Astrocyte of the spinal cord (primary cell): ENCODE measurements at regions not wholly inside any gene's neighbourhood (a gene's known extent, or its start where the extent isn't known, plus 50 kb on each side); places are given as distances from the start of the nearest gene placed in this dataset.

Experiments
- DNase-seq: peaks from one replicate; pipeline ENCODE4 v3.0.0; 2011; ENCODE audit warnings: low read depth, low spot score
- H3K4me3 ChIP-seq: 2 replicates; pipeline ENCODE4 v1.5.1; 2011; ENCODE audit warnings: low read depth, mild to moderate bottlenecking, low read length, moderate library complexity
- in situ Hi-C: cut with HindIII; loops from 2 replicates; pipeline ENCODE4 v1.10.0; 2017; ENCODE audit warnings: low sequenced_read_pairs
- TF ChIP-seq, protein P1 (sequence below): IDR thresholded peaks from 2 replicates; pipeline ENCODE4 v1.5.1; 2012; ENCODE audit warnings: low read depth, mild to moderate bottlenecking, low read length, inconsistent platforms

DNA sequence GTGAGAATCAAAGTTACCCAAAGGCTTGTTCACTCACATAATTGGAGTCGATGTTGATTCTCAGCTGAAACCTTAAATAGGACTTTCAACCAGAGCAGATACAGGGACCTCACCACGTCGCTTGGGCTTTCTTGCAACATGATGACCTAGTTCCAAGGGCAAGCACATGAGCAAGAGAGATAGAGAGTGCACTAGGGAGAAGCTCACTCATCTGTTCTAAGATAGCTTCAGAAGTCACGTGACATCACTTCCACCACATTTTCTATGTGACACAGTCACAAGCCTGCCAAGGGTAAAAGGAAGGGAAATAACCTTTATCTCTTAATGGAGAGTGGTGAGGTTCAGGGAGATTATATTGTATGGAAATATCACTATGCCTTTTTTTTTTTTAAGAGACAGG is 470.1 kb upstream of the PLXNA2 start:
- TF ChIP-seq, protein P1, sequence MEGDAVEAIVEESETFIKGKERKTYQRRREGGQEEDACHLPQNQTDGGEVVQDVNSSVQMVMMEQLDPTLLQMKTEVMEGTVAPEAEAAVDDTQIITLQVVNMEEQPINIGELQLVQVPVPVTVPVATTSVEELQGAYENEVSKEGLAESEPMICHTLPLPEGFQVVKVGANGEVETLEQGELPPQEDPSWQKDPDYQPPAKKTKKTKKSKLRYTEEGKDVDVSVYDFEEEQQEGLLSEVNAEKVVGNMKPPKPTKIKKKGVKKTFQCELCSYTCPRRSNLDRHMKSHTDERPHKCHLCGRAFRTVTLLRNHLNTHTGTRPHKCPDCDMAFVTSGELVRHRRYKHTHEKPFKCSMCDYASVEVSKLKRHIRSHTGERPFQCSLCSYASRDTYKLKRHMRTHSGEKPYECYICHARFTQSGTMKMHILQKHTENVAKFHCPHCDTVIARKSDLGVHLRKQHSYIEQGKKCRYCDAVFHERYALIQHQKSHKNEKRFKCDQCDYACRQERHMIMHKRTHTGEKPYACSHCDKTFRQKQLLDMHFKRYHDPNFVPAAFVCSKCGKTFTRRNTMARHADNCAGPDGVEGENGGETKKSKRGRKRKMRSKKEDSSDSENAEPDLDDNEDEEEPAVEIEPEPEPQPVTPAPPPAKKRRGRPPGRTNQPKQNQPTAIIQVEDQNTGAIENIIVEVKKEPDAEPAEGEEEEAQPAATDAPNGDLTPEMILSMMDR, result no peak
- DNase-seq, result no peak
- in situ Hi-C loops, result no loop called here
- H3K4me3 ChIP-seq, result no peak overlapping the region

- DNase-seq, result no peak
- in situ Hi-C loops, result no loop called here
- no peak overlapping the region for H3K4me3 ChIP-seq
- TF ChIP-seq, protein P1, result no peak
These were observed 473.3 kb upstream of the PLXNA2 start for GRCh38 chr1:208717525-208717924.

GRCh38 chr1:208722592-208722991 is 478.4 kb upstream of the PLXNA2 start:
- H3K4me3 ChIP-seq, result no peak overlapping the region

GRCh38 chr1:208724079-208724478 is 479.9 kb upstream of the PLXNA2 start:
- no peak overlapping the region for H3K4me3 ChIP-seq
- TF ChIP-seq, protein P1, result no peak
- in situ Hi-C loops, result no loop called here
- DNase-seq, result no peak

More at GRCh38 chr1:208722592-208722991, 478.4 kb upstream of the PLXNA2 start:
- no peak for DNase-seq
- TF ChIP-seq, protein P1, result no peak
- in situ Hi-C loops, result no loop called here

GRCh38 chr1:208728815-208729214 is 484.6 kb upstream of the PLXNA2 start:
- H3K4me3 ChIP-seq, result no peak overlapping the region
- in situ Hi-C loops, result no loop called here
- TF ChIP-seq, protein P1, result no peak
- DNase-seq, result no peak

- in situ Hi-C loops, result no loop called here
- no peak for DNase-seq
- TF ChIP-seq, protein P1, result no peak
- H3K4me3 ChIP-seq, result no peak overlapping the region
These were observed 488.0 kb upstream of the PLXNA2 start for GRCh38 chr1:208731981-208732821.
